HG02588 (cell line): ENCODE measurements at regions not wholly inside any gene's neighbourhood (a gene's known extent, or its start where the extent isn't known, plus 50 kb on each side); places are given as distances from the start of the nearest gene placed in this dataset.
"Not testable (repeated sequence)": the region's sequence is repeated elsewhere in the genome, so short reads cannot be mapped to it uniquely, and the experiment has no call there.

Experiments used
- ATAC-seq: cut with Tn5 transposase; IDR thresholded peaks from one replicate; pipeline ENCODE4 v1.9.1; 2021; ENCODE audit warnings: mild to moderate bottlenecking, moderate library complexity; ENCODE audit not compliant: unreplicated experiment

DNA sequence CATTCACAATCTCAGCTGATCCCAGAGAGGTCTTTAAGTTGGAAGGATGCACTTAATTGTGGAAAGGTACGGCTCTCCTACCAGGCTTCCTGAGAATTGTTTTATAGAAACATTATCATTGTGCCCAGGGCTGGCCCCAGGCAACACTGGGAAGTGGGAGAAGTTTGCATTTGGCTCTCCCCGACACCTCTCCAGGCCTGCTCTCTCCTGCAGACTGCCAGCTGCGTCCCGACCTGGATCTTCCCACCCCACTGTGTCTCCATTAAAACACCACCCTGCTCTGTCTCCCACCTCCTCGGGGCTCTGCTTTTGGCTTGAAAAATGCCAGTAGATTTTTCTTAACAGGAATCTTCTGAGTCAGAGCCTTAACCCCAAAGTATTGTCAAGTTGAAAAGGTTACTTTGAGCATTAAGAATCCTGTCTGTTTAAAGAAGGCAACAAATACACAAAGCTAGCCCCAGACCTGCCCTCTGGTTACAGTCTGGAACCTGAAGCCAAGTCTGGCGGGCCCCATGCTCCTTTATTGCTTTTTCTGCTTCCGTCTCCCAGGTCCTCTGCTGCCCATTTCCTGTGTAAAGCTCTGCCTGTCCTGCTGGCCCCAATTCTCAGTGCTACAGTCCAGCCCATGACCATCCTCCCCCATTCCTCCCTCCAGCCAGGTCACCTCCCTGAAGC lies 530.2 kb downstream of the SOX6 start:
- no peak for ATAC-seq

DNA sequence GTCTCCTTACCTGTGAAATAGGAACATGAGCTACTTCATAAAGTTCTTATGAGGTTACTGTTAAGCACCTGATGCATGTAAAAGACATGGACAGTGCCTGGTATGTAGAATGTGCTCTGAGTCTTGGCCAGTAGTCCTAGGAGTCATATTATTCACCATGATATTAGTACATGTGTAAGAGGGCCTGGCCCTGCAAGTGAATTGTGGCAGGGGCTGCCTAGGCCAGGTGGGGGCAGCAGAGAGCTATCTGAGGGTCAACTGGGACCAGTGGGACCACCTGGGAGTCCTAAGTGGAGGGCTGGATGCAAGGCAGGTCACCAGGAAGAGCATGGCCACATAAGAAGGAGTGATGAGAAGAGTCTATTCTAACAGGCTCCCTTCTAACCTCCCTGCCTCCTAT lies 529.5 kb downstream of the SOX6 start:
- ATAC-seq = no peak

DNA sequence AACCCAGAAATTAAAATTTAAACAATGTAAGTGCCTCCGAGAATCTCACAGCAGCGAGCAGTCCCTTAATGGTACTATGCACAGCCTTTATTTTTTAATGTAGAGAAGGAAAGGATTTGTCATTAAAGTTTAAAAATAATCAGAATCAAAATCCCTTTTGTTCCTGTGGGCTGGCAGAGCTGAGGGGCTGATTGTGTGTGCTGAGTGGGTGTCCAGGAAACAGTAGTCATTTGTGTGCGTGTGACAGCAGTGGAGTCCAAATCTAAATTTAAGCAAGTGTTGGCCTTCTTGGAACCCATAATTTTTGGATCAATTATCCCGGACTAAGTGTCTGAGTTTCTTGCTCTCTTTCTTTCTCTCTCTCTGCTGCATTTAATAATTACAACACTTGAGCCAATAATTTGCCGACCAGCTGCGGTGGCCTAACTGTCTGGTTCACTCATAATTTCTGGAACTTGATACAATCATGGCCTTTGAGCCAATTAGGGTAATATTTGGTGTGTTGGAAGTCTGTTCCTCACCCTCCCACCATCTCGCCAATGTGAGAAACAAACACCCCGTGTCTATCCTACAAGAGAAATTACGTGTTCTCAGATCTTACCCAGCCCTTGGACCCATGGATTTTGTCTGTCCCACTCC lies 528.0 kb downstream of the SOX6 start:
- no peak for ATAC-seq

DNA sequence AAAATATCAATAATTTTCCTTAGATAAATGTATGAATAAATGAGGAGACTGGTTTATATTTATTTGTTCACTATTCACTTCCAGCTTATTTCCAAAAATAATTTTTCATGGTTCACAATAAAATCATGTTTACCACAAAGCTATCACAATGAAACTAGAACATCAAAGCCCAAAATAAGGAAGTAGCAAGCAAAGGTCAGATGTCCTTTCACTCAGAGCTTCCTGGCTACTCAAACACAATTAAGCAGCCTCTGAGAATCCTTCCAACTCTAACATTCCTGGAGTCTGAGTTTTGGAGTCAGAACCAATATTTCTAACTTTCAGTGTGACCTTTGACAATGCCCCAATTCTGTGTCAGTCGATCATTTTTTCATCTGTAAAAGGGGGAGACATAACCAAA lies 527.0 kb downstream of the SOX6 start:
- ATAC-seq = no peak

DNA sequence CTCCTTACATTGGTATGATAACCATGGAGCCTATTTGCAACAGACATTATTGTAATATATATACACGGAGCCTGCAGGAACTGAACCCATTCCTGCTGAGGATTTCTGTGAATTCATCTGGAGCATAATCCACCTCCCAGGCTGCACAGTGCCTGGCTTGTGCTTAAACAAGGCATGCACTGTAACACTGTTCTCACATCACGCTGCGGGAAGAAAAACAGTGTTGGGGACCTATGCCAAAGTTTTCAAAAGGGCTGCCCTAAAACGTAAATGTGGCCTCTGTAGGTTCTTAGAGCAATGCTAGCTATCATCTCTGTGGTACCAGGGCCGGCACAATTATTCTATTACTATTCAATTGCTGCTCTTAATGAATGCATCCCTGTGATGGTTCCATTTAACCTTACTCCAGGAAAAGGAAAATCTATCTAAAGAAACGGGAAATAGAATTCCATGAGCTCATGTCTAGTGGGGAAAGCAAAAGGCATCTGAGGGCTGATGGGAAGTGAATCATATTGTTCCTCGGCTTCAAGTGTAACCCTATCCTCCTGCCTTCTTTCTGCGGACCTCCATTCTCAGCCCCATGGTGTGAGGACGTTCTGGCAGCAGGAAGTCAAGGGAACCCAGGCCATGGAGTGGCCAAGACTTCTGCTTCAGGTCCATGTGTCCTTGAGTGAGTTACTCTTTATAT lies 525.5 kb downstream of the SOX6 start:
- no peak for ATAC-seq

DNA sequence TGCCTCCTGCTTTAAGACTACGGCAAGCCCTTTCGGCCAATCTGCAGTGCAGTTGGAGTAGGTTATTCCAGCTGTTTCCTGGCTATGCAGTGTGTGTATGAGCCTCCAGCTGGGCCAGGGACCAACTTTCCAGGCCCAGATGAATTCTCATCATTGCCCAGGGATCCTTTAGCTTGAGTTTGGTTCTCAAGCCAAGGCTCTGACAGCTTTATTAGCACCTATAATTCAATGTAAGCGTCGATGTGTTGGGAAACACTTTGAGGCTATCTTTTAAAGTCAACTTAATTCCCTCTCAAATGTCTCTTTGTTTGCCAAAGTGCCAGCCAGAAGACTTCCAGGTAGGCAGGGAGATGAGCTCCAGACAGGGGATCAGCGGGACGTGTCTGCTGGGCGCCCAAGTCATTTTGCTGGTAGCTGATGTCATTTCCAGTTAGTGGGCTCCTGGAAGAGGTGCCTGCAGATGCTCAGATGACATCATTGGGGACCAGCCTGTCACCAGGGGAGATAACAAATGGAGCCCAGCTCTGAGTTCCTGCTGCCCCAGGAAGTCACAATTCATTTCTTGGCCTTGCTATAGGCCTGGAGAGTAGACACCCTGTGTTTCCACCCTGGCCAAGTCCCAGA lies 520.4 kb downstream of the SOX6 start:
- no peak for ATAC-seq

DNA sequence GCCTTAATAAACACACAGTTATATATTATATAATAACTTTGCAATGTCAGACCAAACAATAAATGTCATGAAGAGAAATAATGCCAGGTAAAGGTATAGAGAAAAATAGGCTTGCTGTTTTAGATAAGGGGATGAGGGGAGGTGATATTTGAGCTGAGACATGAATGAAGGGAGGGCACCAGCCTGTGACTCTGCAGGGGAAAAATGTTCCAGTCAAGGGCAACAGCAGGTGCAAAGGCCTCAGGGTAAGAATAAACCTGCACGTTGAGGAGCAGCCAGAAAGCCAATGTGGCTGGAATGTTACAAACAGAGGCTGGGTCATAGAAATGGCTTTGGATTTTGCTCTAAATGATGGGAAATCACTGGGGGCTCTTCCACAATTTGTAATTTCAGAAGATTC lies 519.6 kb downstream of the SOX6 start:
- ATAC-seq = no peak

DNA sequence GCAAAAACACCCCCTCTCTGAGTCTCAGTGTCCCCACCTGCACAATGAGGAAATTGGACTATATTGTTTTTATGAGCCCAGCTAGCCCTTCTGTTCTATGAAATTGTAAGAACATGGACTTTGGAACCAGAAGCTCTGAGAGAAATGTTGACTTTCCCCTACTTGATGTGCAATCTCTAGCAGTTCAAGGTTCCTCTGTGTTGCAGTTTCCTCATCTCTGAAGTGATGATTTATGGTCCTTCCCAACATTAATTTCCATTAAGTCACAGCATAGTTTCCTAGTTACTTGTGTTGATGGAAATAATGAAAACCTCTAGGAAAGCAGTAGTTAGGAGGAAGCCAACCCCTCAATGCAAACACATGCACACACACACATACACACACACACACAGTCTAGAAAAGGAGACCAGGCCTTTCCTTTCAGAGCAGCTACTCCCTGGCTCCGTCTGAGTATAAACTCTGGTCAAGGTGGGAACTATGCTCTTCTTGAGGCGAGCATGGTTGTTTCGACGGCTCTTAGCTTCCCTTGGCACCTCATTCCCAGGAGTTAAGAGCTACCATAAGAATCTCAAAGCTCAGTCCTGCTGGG lies 518.4 kb downstream of the SOX6 start:
- ATAC-seq = no peak

DNA sequence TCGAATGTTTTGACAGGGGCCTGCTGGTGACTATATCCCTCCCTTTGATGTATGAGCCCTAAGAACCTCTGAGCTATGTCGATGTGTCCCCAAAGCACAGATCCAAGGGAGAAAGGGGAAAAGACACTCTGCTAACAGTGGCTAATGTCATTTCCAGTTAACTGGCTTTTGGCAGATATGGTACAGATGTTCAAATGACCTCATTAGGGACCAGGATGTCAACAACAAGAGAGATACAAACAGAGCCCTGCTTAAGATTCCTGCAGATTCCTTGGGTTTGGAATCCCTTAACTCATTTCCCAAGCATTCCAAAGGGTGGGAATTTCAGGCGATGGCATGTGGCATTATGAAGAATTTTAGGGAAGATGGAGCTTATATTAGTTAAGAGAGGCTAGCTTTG lies 517.3 kb downstream of the SOX6 start:
- ATAC-seq = no peak

DNA sequence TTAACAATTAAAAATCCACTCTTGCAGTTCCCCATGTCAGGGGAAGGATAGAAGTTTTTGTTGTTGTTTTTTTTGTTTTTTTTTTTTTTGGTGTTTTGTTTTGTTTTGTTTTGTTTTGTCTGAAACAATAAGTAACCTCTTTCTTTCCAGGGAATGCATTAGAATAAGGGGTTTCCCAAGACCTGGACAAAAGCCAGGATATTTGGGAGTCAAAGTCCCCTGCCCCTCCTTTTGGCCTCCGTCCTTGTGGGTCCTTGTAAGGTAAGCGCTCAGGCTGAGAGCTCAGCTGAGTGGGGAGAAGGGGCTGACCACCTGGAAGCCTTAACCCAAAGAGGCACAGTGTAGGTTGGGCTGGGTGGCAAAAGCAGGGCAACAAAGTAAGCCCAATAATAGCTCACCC lies 515.4 kb downstream of the SOX6 start:
- no peak for ATAC-seq

DNA sequence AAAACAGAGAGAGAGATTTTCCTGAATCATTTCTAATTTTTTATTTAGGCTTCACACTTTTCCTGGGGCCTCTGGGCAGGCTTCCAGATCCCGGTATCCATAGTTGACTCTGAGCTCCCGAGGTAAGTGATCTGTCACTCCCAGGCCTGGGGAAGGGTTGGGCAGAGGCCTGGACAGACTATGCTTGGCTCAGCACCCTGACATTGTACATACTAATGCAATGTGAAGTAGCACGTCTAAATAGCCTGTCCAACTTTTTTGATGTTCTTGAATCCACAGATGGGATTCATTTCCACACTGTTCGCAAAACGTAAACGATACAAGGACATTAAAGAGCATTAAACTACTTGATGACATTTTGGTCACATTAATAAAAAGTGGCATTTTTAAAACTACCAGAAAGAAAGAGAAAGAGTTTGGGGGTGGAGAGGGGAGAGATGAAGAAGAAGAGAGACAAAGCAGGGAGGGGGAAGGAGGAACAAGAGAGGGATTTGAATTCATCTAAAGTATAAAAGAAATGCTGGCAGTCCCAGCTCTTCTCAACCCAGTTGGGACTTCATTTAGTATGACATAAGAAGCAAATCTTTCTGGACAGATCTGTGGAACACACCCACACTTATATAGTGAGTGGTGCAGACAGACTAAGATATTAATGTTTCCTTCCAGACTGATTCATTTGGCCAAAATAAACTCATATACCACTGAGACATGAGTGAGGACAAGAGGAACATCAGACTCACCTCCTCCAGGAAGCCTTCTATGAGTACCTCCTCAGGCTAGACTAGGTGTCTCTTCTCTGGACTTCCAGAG lies 514.2 kb downstream of the SOX6 start:
- no peak for ATAC-seq

DNA sequence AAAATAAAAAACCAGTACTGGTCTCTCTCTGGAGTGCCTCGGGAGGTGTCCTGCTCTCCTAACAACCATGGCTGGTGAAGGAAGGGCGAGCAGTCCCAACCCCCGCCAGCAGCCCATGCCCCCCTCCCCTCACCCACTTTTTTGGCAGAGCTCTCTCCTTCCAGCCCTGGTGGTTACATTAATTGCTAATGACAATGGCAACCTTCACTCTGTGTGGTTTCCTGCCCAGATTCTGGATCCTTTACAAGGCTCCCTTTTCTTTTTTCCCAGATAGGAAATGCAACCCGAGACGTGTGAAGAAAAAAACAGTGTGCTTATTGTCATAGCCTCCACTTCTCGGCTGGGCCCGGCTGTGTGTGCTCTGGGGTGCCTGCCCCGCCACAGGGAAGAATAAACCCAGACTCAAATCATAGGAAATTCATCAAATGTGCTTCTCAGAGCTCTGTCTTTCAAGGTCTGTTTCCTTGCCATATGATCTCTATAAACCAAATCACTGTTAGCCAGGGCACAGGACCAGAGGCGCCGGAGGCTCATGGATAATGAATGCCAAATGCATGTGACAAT lies 513.0 kb downstream of the SOX6 start:
- ATAC-seq = no peak

DNA sequence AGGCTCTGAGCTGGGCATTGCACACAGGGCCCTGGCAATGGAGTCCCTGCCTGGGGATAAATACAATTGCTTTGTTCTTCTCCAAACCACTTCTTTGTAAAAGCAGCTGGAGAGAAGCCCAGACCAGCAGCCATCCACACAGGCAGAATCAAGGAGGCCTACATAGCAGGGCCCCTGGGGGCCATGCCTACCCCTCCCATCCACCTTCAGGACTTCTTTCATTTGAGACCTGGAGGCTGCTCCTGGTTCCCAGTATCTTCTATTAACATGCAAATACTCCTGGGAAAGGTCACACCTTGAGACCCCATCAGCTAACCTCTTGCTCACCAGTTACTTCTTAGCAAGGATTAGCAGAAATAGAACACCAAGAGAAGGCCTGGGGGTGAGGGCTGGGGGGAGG lies 511.1 kb downstream of the SOX6 start:
- ATAC-seq = no peak

DNA sequence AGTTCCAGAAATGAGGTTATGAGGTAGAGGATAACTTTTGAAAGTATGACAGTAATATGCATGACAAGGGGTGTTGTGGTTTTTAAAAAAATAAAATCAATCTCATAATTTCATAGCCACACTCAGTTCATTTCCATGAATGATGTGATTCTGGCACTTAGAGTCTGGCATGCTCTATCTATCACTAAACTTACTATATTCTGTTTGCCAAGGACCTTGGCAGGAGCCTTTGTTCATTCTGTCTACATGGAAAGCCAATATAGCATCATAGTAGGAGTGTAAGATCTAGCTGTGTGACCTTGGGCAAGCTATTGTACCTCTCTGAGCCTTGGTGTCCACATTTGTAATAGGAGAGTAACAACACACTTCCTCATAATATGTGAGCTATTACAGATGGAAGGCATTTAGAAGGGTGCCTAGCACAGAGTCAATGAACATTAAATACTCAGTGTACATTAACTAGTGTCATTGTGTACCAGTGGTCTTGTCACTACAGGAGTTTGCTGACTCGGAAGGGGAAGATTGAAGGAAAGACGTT lies 507.6 kb downstream of the SOX6 start:
- no peak for ATAC-seq

DNA sequence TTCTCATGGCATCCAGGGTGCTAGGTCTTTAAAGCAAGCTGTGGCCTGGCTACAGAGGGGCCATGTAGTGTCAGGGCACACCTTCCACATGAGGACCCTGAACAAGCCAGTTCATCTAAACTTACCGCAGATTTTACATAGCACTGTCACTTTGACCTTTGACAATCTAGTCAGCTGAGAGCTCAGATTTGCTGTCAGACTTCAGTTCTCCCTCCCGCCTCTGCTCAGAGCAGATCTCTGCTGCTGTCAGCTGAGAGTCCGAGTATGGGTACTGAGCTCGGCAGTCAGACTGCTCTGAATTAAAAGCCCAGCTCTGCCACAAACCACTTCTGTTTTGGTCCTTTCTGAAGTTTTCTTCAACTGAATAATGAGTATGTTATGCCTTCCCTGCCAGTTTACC lies 507.1 kb downstream of the SOX6 start:
- ATAC-seq = no peak

DNA sequence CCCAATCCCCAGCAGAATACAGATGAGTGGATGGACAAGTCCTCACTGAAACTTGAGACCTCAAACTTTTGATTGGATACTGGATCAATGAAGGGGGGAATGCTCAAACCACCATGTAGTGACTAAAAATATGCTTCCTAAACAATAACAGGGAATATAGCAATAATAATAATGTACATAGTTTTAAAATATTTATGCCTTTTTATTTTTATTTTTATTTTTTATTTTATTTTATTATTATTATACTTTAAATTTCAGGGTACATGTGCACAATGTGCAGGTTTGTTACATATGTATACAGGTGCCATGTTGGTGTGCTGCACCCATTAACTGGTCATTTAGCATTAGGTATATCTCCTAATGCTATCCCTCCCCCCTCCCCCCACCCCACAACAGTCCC lies 506.0 kb downstream of the SOX6 start:
- ATAC-seq = not testable (repeated sequence)

DNA sequence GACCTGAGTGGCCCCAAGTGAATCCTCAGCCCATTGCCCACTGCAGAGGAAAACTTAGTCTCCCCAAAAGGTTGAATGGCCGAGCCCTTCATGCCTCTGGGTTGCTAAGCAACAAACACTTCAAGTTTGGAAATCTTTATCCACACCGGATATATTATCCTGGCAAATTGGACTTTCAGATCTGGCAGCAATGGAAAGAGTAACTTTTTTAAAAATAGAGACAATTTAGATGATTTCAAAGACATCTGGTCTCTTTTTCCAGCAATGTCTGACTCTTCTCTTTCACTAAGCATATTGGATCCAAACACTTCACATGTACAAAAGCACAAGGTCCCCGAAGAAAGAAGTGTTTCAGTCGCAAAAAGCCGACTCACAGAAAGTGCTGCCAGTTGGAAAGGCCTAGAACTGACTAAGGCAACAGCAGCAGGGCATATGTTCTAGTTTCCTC lies 505.3 kb downstream of the SOX6 start:
- no peak for ATAC-seq

DNA sequence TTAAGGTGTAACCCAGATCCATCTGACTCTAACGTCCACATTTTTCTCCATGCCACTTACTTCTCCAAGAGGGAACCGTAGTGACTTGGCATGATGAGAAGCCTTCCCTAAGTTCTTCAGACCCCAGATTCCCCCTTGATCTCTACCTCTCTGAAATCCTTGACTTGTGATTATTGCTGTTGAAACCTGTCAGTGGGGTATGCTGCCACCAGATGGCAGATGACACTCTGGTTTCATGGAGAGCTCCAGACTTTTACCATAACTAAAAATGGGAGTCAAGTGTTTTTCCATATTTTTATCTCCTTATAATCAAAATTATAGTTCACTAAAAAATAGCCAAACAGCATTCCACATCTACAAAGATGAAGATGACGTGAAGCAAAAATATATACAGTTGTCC lies 504.2 kb downstream of the SOX6 start:
- no peak for ATAC-seq

DNA sequence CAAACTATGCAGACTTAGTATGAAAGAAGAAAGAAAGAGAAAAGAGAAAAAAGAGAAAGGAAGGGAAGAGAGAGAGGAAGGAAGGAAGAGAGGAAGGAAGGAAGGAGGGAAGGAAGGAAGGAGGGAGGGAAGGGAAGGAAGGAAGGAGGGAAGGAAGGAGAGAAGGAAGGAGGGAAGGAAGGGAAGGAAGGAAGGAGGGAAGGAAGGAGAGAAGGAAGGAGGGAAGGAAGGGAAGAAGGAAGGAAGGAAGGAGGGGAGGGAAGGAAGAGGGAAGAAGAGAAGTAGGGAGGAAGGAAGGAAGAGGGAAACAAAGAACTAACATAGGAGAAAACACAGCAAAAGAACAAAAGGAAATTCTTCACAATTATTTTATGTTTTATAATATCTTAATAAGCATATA lies 502.1 kb downstream of the SOX6 start:
- no peak for ATAC-seq

DNA sequence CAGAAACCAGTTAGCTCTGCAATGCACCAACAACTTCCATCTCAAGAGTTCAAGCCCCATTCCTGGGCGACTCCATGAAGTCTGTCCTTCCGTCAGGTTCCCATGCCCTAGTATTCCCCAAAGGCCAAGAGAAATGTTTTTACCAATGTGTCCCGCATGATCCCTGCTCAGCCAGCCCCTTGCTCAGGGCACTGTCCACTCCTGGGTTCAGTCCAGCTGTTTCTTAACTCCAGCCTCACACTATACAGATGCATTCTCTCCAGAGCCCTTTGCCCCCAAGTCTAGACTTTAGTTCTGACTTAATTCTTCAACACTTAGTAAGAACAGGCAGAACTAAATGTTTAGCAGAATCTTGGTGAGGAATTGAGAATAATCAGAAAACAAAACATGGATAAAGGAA lies 497.5 kb downstream of the SOX6 start:
- no peak for ATAC-seq
